ENCODE measurements at regions not wholly inside any gene's neighbourhood (a gene's known extent, or its start where the extent isn't known, plus 50 kb on each side); places are given as distances from the start of the nearest gene placed in this dataset.

GRCh38 chr17:79146562-79146961 is 71.9 kb downstream of the ENGASE start:
- no peak for TF ChIP-seq CTCF (conservative IDR thresholded peaks at IDR 0.05)
- TF ChIP-seq ZFX (IDR thresholded peaks at IDR 0.05), result no peak

Measured in C4-2B (cell line).